GM12875 (cell line): ENCODE measurements at regions not wholly inside any gene's neighbourhood (a gene's known extent, or its start where the extent isn't known, plus 50 kb on each side); places are given as distances from the start of the nearest gene placed in this dataset.

Source experiments
- H3K4me3 ChIP-seq: one replicate; pipeline ENCODE4 v1.5.1; 2011; ENCODE audit warnings: low read depth, low read length, control low read depth
- TF ChIP-seq, protein P1 (sequence below): IDR thresholded peaks from 2 replicates; pipeline ENCODE4 v1.5.1; 2011; ENCODE audit warnings: low read depth, mild to moderate bottlenecking, control low read depth, inconsistent platforms, low read length, moderate library complexity, borderline replicate concordance; ENCODE audit not compliant: insufficient read depth

DNA sequence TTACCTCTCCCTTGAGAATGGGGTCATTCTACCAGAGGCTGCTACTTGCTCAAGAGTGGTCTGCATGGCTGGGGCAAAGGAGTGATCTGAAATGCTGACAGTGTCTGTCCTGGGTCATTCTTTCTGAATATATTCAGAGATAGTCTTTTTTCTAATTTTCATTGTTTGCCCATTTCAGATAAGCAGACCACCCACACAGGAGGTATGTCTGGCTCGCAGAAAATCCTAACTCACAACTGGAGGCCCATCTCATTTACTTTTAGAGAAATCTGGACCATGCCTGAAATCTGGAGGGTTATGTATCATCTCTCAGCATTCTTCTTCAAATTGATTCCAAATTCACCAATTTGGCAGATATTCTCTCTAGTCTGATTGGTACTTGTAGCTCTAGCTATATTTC lies 227.6 kb downstream of the SEC61B start:
- H3K4me3 ChIP-seq = no peak overlapping the region
- TF ChIP-seq, protein P1, sequence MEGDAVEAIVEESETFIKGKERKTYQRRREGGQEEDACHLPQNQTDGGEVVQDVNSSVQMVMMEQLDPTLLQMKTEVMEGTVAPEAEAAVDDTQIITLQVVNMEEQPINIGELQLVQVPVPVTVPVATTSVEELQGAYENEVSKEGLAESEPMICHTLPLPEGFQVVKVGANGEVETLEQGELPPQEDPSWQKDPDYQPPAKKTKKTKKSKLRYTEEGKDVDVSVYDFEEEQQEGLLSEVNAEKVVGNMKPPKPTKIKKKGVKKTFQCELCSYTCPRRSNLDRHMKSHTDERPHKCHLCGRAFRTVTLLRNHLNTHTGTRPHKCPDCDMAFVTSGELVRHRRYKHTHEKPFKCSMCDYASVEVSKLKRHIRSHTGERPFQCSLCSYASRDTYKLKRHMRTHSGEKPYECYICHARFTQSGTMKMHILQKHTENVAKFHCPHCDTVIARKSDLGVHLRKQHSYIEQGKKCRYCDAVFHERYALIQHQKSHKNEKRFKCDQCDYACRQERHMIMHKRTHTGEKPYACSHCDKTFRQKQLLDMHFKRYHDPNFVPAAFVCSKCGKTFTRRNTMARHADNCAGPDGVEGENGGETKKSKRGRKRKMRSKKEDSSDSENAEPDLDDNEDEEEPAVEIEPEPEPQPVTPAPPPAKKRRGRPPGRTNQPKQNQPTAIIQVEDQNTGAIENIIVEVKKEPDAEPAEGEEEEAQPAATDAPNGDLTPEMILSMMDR = no peak

DNA sequence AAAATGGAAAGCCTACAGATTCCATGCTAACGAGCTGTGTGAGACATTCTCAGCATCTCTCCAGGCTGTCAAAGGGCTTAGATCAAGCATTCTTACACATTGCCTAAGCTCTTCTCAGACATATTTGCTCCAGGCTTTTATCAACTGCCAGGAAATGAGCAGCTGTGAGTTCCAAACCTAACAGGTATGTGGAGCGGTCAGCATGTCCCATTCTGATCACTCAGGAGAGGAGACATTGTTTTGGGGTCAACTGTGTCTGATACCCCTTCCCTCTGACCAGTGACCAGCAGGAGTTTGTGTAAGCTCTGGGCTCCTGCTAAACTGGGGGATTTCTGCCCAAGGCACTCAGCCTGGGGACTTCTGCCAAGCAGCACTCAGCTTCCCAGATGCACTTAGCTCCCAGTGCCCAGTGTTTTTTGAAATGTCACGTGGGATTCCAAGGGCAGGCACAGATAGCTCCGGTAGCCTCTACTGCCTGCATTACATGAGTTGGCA lies 229.1 kb downstream of the SEC61B start:
- H3K4me3 ChIP-seq = no peak overlapping the region
- TF ChIP-seq, protein P1 = no peak

DNA sequence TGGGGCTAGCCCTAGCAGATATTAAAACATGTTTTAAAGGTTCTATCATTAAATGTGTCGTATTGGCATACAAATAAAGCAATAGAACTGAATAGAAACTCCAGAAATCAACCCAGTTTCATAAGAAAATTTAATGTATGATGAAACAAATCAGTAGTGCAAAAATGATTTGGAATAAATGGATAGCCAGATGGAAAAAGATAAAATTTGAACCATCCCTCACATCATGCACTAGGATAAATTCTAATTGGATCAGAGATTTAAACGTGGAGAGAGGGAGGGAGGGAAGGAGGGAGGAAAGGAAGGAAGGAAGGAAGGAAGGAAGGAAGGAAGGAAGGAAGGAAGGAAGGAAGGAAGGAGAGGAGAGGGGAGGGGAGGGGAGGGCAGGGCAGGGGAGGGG lies 235.3 kb downstream of the SEC61B start:
- TF ChIP-seq, protein P1 = no peak
- H3K4me3 ChIP-seq = no peak overlapping the region

DNA sequence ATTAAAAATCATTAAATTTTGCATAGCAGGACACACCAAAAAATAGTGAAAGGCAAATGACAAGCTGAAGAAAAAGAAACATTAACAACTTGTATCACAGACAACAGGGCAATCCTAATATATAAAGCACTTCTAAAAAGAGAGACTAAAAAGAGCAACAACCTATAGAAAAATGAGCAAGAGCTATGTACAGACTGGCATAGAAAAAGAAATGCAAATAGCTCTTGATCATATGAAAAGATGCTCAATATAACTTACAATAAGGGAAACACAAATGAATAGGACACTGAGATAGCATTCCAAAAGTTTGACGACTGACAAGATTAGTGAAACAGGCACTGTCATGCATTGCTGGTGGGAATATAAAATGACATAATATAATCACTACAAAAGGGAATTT lies 235.9 kb downstream of the SEC61B start:
- TF ChIP-seq, protein P1 = no peak
- no peak overlapping the region for H3K4me3 ChIP-seq

DNA sequence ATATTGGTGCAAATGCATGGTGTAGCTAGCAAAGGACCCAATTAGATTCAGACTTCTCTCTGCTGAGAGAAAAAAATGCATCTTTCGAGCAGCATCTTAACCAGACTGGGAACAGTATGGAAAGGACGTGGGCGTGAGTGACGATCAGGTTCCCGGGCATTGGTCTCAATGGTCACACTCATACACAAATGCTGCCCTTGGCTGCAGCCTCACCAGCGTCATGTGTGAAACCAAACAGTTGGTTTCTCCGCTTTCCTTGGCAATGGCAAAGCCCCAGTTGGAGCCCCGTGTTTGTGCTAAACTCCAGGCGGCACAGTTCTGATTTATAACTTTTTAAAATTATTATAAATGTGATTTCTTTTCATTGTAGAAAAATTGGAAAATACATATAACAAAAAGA lies 237.8 kb downstream of the SEC61B start:
- TF ChIP-seq, protein P1 = no peak
- H3K4me3 ChIP-seq = no peak overlapping the region

DNA sequence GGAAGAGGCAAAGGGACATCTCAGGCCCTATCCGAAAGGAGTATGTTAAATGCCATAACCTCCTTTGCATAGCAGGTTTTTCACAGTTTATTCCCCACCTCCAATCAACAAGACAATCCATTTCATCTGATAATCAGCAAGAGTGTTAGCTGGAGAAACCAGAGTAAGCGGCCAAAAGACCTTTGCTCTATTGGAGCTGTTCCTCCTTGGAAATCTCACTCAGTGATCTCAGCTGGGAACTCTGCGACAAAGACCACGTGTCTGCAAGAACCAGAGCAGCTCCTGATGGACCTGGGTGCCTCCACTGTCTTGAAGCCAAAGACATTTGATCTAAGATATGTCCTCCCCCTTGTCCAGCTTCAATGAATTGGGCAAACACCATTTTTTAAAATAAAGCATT lies 241.0 kb downstream of the SEC61B start:
- no peak overlapping the region for H3K4me3 ChIP-seq
- TF ChIP-seq, protein P1 = no peak

DNA sequence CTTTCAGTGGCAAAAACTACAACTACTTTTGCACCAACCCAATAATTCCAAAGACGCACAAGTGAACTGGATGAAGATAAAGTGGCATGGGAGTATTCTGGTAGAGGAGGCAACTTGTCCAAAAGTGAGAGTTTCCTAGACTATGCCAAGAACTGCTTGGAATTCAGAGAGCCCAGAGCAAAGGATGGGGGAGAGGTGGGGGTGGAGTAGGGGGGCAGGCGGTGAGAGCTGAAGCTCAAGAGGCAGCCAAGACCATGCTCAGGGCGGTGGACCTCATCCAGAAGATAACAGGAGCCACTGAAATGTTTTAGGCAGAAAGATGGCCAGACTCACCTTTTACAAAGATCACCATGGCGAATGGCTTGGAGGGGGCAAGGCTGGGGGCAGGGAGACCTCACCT lies 242.5 kb downstream of the SEC61B start:
- no peak overlapping the region for H3K4me3 ChIP-seq
- TF ChIP-seq, protein P1 = no peak
